Activated naive CD8-positive, alpha-beta T cell (primary cell): ENCODE measurements at regions not wholly inside any gene's neighbourhood (a gene's known extent, or its start where the extent isn't known, plus 50 kb on each side); places are given as distances from the start of the nearest gene placed in this dataset.

Experiments
- H3K27ac Mint-ChIP-seq: one replicate; pipeline ENCODE4 v1.8.0; 2021; ENCODE audit warnings: mixed read lengths
- H3K27me3 Mint-ChIP-seq: one replicate; pipeline ENCODE4 v1.8.0; 2021; ENCODE audit warnings: mixed read lengths
- H3K36me3 Mint-ChIP-seq: one replicate; pipeline ENCODE4 v1.8.0; 2021; ENCODE audit warnings: mixed read lengths
- H3K4me1 Mint-ChIP-seq: one replicate; pipeline ENCODE4 v1.8.0; 2021; ENCODE audit warnings: low read depth, mixed read lengths
- H3K4me3 Mint-ChIP-seq: one replicate; pipeline ENCODE4 v1.8.0; 2021; ENCODE audit warnings: mild to moderate bottlenecking, mixed read lengths
- H3K9me3 Mint-ChIP-seq: one replicate; pipeline ENCODE4 v1.8.0; 2021; ENCODE audit warnings: low read depth, mixed read lengths

- Mint-ChIP-seq H3K4me3 (no peak overlapping the region), H3K4me1 (no peaks in the 10 kb centered on the region), H3K36me3 (peaks cover 8% of the 10 kb centered on the region), H3K27ac (no peak overlapping the region), H3K27me3 (peaks cover 4% of the 10 kb centered on the region), H3K9me3 (peaks cover 7% of the 10 kb centered on the region)
These were observed 155.6 kb downstream of the QPCT start for GRCh38 chr2:37500031-37500430.

DNA sequence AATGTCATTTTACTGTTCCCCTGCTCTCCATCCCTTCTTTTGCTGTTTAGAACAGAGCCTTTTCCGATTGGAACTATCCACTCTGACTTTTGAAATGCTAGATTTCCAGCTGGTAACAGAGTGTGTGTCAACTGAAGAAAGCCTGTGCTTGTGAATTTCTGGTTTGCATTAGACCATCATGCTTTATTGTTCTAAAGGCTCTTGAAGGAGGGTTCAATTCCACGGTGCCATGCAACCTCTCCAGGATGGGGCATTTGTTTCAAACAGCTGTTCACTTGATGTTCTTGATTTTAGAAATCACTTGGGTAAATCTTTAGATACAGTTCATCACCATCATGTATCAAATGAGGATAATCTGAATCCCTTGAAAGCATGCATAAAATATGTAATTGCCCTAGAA, 156.7 kb downstream of the QPCT start:
- Mint-ChIP-seq H3K27me3 (peaks cover 4% of the 10 kb centered on the region), H3K4me3 (no peak overlapping the region), H3K27ac (no peak overlapping the region), H3K4me1 (no peaks in the 10 kb centered on the region), H3K9me3 (peaks cover 1% of the 10 kb centered on the region), H3K36me3 (peaks cover 3% of the 10 kb centered on the region)

GRCh38 chr2:37506407-37507050, 162.1 kb downstream of the QPCT start:
- Mint-ChIP-seq H3K27me3 (peaks cover 2% of the 10 kb centered on the region), H3K9me3 (no peaks in the 10 kb centered on the region), H3K27ac (no peak overlapping the region), H3K4me1 (no peaks in the 10 kb centered on the region), H3K4me3 (no peak overlapping the region), H3K36me3 (no peaks in the 10 kb centered on the region)

GRCh38 chr2:37507051-37507410, 162.6 kb downstream of the QPCT start:
- Mint-ChIP-seq H3K36me3 (no peaks in the 10 kb centered on the region), H3K27ac (no peak overlapping the region), H3K4me1 (no peaks in the 10 kb centered on the region), H3K9me3 (no peaks in the 10 kb centered on the region), H3K27me3 (no peaks in the 10 kb centered on the region), H3K4me3 (no peak overlapping the region)

DNA sequence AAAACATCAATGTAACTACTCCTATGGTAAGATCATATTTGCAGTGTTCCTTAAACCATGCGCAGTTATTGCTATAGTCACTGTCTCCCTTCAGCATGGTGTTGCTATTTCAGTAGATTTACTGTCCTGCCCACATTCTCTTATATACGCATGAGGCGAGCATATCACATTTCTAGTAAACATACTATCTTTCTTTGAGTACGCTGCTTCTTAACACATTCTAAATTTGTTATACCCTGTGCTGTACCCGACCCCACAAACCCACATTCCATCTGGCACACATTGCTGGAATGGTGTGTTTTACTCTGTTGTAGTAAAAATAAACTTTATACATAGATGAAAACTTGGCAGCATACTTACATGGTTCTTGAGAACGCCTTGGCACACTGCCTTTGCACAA, 163.3 kb downstream of the QPCT start:
- Mint-ChIP-seq H3K36me3 (no peaks in the 10 kb centered on the region), H3K9me3 (no peaks in the 10 kb centered on the region), H3K4me3 (no peak overlapping the region), H3K4me1 (no peaks in the 10 kb centered on the region), H3K27ac (no peak overlapping the region), H3K27me3 (no peaks in the 10 kb centered on the region)

DNA sequence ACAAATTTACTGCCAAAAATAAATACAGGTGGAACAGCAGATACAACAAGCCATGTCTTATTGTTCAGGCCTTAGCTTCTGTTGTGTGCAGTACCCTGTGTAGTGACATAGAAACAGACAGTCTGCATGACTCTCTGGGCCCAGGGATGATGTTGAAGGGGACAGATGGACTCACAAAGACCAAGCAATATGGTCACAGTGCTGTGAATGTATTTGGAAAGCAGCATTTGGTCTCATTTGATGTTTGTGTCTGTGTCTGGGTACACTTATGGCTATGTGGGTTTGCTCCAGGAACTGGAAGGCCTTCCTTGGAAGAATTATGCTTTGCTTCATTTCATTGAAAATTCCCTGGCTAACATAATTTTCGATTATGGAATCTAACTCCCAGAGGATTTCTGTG, 158.5 kb downstream of the CDC42EP3 start:
- Mint-ChIP-seq H3K9me3 (peaks cover 5% of the 10 kb centered on the region), H3K36me3 (no peaks in the 10 kb centered on the region), H3K4me3 (no peak overlapping the region), H3K4me1 (no peaks in the 10 kb centered on the region), H3K27ac (no peak overlapping the region), H3K27me3 (no peaks in the 10 kb centered on the region)

- Mint-ChIP-seq H3K27me3 (no peaks in the 10 kb centered on the region), H3K4me3 (no peak overlapping the region), H3K4me1 (no peaks in the 10 kb centered on the region)
These were observed 147.6 kb downstream of the CDC42EP3 start for GRCh38 chr2:37523814-37524362.

GRCh38 chr2:37526323-37526722, 145.1 kb downstream of the CDC42EP3 start:
- H3K4me3 Mint-ChIP-seq: no peak overlapping the region
- H3K27ac Mint-ChIP-seq: no peak overlapping the region
- no peaks in the 10 kb centered on the region for H3K9me3 Mint-ChIP-seq
- H3K36me3 Mint-ChIP-seq: peaks cover 2% of the 10 kb centered on the region
- H3K27me3 Mint-ChIP-seq: no peaks in the 10 kb centered on the region
- H3K4me1 Mint-ChIP-seq: no peaks in the 10 kb centered on the region

More at GRCh38 chr2:37523814-37524362, 147.6 kb downstream of the CDC42EP3 start:
- Mint-ChIP-seq H3K36me3 (no peaks in the 10 kb centered on the region), H3K9me3 (no peaks in the 10 kb centered on the region), H3K27ac (no peak overlapping the region)

DNA sequence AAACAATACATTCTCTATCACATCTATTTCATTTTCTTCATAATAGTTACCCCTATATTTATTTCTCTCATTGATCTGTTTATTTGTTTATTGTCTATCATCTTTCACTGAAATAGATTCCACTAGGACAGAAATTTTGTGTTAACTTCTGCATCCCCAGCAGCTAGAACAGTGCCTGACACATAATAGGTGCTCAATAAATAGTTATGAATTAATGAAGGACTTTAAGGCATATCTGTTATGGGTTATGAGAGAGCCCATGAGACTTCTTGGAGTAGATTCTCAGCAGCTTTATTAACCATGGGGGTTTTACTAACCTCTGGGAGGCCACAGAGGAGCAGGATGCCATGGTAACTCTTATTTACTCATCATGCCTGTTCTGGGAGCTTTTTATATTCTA, 144.6 kb downstream of the CDC42EP3 start:
- H3K9me3 Mint-ChIP-seq: no peaks in the 10 kb centered on the region
- H3K4me1 Mint-ChIP-seq: no peaks in the 10 kb centered on the region
- H3K4me3 Mint-ChIP-seq: no peak overlapping the region
- H3K27me3 Mint-ChIP-seq: no peaks in the 10 kb centered on the region
- peaks cover 2% of the 10 kb centered on the region for H3K36me3 Mint-ChIP-seq
- H3K27ac Mint-ChIP-seq: no peak overlapping the region

GRCh38 chr2:37527361-37527760, 144.1 kb downstream of the CDC42EP3 start:
- Mint-ChIP-seq H3K9me3 (no peaks in the 10 kb centered on the region), H3K4me1 (no peaks in the 10 kb centered on the region), H3K27ac (no peak overlapping the region), H3K36me3 (peaks cover 2% of the 10 kb centered on the region), H3K27me3 (no peaks in the 10 kb centered on the region), H3K4me3 (no peak overlapping the region)

- Mint-ChIP-seq H3K9me3 (no peaks in the 10 kb centered on the region), H3K4me3 (no peak overlapping the region), H3K36me3 (peaks cover 2% of the 10 kb centered on the region), H3K4me1 (no peaks in the 10 kb centered on the region), H3K27me3 (no peaks in the 10 kb centered on the region), H3K27ac (no peak overlapping the region)
These were observed 141.5 kb downstream of the CDC42EP3 start for GRCh38 chr2:37529830-37530415.

DNA sequence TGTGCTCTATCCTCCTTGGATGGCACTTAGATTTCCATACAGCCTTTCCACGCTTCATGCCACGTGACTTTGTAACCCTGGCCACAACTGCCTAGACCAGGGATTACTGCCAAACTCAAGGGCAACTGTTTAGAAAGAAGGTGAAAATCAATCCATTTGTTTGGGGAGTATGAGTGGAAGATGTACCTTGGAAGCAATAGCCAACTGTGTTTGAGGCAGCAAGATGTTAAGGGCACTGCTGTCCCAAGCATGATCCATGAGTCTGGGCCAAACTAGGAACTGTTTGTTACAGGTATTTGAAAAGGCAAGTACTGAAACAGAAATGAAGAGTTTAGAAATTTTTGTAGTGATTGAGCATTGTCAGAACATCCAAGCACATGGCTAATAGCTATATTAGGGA, 138.9 kb downstream of the CDC42EP3 start:
- Mint-ChIP-seq H3K27me3 (no peaks in the 10 kb centered on the region), H3K9me3 (no peaks in the 10 kb centered on the region), H3K27ac (no peak overlapping the region), H3K4me1 (no peaks in the 10 kb centered on the region), H3K36me3 (peaks cover 2% of the 10 kb centered on the region), H3K4me3 (no peak overlapping the region)

GRCh38 chr2:37537316-37537715, 134.1 kb downstream of the CDC42EP3 start:
- Mint-ChIP-seq H3K27ac (no peak overlapping the region), H3K4me1 (no peaks in the 10 kb centered on the region), H3K27me3 (no peaks in the 10 kb centered on the region)

DNA sequence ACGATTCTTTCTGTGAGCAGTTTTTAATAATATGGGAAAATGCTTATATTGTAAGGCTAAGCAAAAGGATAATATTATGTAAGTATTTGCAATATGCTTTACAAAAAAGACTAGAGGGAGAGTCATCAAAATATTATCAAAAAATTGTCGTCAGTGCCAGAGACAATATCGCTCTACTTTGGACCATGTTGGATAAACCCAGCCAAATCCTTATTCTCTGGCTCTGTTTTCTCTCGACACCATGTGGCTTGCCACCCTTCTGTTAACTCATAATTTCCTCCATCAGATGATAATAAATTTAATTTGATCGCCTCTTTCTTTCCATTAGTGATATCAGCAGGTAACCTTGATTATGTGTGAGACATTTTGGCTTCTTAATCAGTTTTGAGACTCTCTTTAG, 129.9 kb downstream of the CDC42EP3 start:
- Mint-ChIP-seq H3K27me3 (no peaks in the 10 kb centered on the region), H3K27ac (no peak overlapping the region), H3K4me1 (peaks cover 1% of the 10 kb centered on the region), H3K4me3 (no peak overlapping the region), H3K36me3 (no peaks in the 10 kb centered on the region), H3K9me3 (no peaks in the 10 kb centered on the region)

More at GRCh38 chr2:37537316-37537715, 134.1 kb downstream of the CDC42EP3 start:
- Mint-ChIP-seq H3K36me3 (no peaks in the 10 kb centered on the region), H3K9me3 (no peaks in the 10 kb centered on the region), H3K4me3 (no peak overlapping the region)

GRCh38 chr2:37543999-37544557, 127.4 kb downstream of the CDC42EP3 start:
- Mint-ChIP-seq H3K4me1 (peaks cover 2% of the 10 kb centered on the region), H3K36me3 (no peaks in the 10 kb centered on the region), H3K4me3 (no peak overlapping the region), H3K27me3 (no peaks in the 10 kb centered on the region), H3K27ac (no peak overlapping the region), H3K9me3 (no peaks in the 10 kb centered on the region)
